Endodermal cell (in vitro differentiated cells): ENCODE measurements at regions not wholly inside any gene's neighbourhood (a gene's known extent, or its start where the extent isn't known, plus 50 kb on each side); places are given as distances from the start of the nearest gene placed in this dataset.

Experiments used
- DNase-seq: peaks from one replicate; pipeline ENCODE4 v3.0.0-alpha.2; 2017
- H3K27ac ChIP-seq: 2 replicates; pipeline ENCODE4 v1.5.1; 2013; ENCODE audit warnings: mild to moderate bottlenecking, low read depth, low read length, moderate library complexity
- H3K27me3 ChIP-seq: 2 replicates; pipeline ENCODE4 v1.6.1; 2013; ENCODE audit warnings: mild to moderate bottlenecking, low read length, moderate library complexity; ENCODE audit not compliant: insufficient read depth, control insufficient read depth, poor library complexity, severe bottlenecking
- H3K36me3 ChIP-seq: 2 replicates; pipeline ENCODE4 v1.7.0; 2013; ENCODE audit warnings: mild to moderate bottlenecking, low read length, moderate library complexity; ENCODE audit not compliant: control insufficient read depth, insufficient read depth
- H3K4me1 ChIP-seq: one replicate; pipeline ENCODE4 v1.7.0; 2013; ENCODE audit warnings: low read length; ENCODE audit not compliant: control insufficient read depth, insufficient read depth
- H3K4me3 ChIP-seq: 2 replicates; pipeline ENCODE4 v1.5.1; 2013; ENCODE audit warnings: mild to moderate bottlenecking, low read length, moderate library complexity
- H3K9ac ChIP-seq: 2 replicates; pipeline ENCODE4 v1.6.1; 2013; ENCODE audit warnings: mild to moderate bottlenecking, low read length, moderate library complexity; ENCODE audit not compliant: poor library complexity, severe bottlenecking; ENCODE audit errors: extremely low read depth
- H3K9me3 ChIP-seq: 2 replicates; pipeline ENCODE4 v1.6.1; 2013; ENCODE audit warnings: mild to moderate bottlenecking, low read length, moderate library complexity; ENCODE audit not compliant: control insufficient read depth
- H3K27ac Mint-ChIP-seq: 2 replicates; pipeline ENCODE4 v1.8.0; 2020; ENCODE audit warnings: mixed read lengths
- H3K27me3 Mint-ChIP-seq: 2 replicates; pipeline ENCODE4 v1.8.0; 2021; ENCODE audit warnings: mild to moderate bottlenecking, mixed read lengths; ENCODE audit not compliant: insufficient read depth
- H3K36me3 Mint-ChIP-seq: 2 replicates; pipeline ENCODE4 v1.8.0; 2020; ENCODE audit warnings: low read depth, mixed read lengths
- H3K4me1 Mint-ChIP-seq: 2 replicates; pipeline ENCODE4 v1.8.0; 2020; ENCODE audit warnings: mixed read lengths
- H3K4me3 Mint-ChIP-seq: 2 replicates; pipeline ENCODE4 v1.8.0; 2020; ENCODE audit warnings: mild to moderate bottlenecking, moderate library complexity, mixed read lengths
- H3K9me3 Mint-ChIP-seq: 2 replicates; pipeline ENCODE4 v1.8.0; 2020; ENCODE audit warnings: mild to moderate bottlenecking, mixed read lengths
- WGBS, 2 experiments: methylation state at CpG; one replicate each; pipeline versions ENCODE4 v1.1.5 to v1.1.7; 2013; ENCODE audit warnings: missing lambda C conversion rate in 2 of 2, mixed read lengths in 1 of 2; ENCODE audit not compliant: insufficient coverage in 1 of 2, insufficient read length in 1 of 2; 5-methylcytosine and 5-hydroxymethylcytosine counted together
- TF ChIP-seq, protein P1 (sequence below): fragments of 200-600 bp; sonication (generic); conservative IDR thresholded peaks from 2 replicates; pipeline ENCODE4 v1.5.0; 2021; ENCODE audit warnings: antibody characterized with exemption, mild to moderate bottlenecking

DNA sequence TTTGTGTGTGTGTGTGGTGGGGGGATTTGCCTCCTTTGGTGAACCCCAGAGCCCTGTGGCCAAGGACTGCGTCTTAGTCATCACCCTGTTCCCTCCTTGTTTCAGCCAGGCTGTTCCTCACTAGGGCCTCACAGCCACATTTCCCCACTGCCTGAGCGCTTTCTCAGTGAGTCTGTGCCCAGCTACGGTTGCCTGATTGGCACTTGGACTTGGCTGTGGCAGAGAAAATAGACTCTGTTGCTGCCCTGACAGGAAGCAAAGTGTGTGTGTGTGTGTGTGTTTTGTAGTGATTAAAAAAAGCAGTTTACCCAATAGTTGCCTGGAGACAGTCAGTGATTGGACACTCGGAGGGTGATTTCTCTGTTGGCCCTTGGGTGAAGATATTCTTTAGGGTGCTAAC lies 113.0 kb downstream of the UCHL1 start:
- H3K9me3 Mint-ChIP-seq, result no peaks in the 10 kb centered on the region
- no peaks in the 10 kb centered on the region for H3K36me3 Mint-ChIP-seq
- peaks cover 87% of the 10 kb centered on the region for H3K27me3 Mint-ChIP-seq
- no peaks in the 10 kb centered on the region for H3K4me1 ChIP-seq
- no peak overlapping the region for H3K4me3 ChIP-seq
- TF ChIP-seq, protein P1, sequence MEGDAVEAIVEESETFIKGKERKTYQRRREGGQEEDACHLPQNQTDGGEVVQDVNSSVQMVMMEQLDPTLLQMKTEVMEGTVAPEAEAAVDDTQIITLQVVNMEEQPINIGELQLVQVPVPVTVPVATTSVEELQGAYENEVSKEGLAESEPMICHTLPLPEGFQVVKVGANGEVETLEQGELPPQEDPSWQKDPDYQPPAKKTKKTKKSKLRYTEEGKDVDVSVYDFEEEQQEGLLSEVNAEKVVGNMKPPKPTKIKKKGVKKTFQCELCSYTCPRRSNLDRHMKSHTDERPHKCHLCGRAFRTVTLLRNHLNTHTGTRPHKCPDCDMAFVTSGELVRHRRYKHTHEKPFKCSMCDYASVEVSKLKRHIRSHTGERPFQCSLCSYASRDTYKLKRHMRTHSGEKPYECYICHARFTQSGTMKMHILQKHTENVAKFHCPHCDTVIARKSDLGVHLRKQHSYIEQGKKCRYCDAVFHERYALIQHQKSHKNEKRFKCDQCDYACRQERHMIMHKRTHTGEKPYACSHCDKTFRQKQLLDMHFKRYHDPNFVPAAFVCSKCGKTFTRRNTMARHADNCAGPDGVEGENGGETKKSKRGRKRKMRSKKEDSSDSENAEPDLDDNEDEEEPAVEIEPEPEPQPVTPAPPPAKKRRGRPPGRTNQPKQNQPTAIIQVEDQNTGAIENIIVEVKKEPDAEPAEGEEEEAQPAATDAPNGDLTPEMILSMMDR, result no peak
- H3K27ac ChIP-seq, result no peak overlapping the region
- no peak overlapping the region for H3K9ac ChIP-seq
- no peak overlapping the region for H3K4me3 Mint-ChIP-seq
- DNase-seq, result no peak
- no peaks in the 10 kb centered on the region for H3K36me3 ChIP-seq
- no peaks in the 10 kb centered on the region for H3K9me3 ChIP-seq
- WGBS, 2 experiments, result 89% methylated on average over 4 of the region's 4 CpGs; no CpG with 5 or more reads in 1 of the 2 experiments
- H3K27ac Mint-ChIP-seq, result no peak overlapping the region
- no peaks in the 10 kb centered on the region for H3K4me1 Mint-ChIP-seq
- peaks cover 9% of the 10 kb centered on the region for H3K27me3 ChIP-seq

DNA sequence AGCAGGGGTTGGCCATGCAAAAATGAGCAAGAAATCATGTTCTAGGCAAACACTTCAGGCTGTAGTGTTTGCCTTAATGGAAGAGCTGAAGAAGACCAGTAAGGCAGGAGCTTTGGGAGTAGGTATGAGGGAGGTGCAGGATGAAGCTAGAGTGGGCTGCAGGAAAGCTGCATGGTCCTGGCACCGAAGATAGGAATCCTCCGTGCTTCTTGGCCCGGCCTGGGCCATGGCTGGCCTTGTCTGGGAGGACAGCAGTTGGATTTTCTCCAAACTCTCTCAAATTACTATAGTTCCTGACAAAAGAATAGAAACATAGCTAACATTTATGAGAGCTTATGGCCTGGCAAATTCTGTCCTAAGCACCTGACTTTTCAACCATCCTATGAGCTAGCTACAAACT lies 116.5 kb downstream of the UCHL1 start:
- H3K4me1 ChIP-seq, result no peaks in the 10 kb centered on the region
- H3K9me3 ChIP-seq, result no peaks in the 10 kb centered on the region
- H3K4me3 ChIP-seq, result no peak overlapping the region
- Mint-ChIP-seq H3K27ac (no peak overlapping the region), H3K36me3 (no peaks in the 10 kb centered on the region), H3K27me3 (peaks cover 87% of the 10 kb centered on the region), H3K9me3 (no peaks in the 10 kb centered on the region), H3K4me3 (no peak overlapping the region), H3K4me1 (no peaks in the 10 kb centered on the region)
- H3K36me3 ChIP-seq, result no peaks in the 10 kb centered on the region
- H3K27ac ChIP-seq, result no peak overlapping the region
- H3K27me3 ChIP-seq, result no peaks in the 10 kb centered on the region
- TF ChIP-seq, protein P1, result no peak
- no peak for DNase-seq
- WGBS, 2 experiments, result 94 to 97% methylated on average over 3 of the region's 3 CpGs
- H3K9ac ChIP-seq, result no peak overlapping the region

DNA sequence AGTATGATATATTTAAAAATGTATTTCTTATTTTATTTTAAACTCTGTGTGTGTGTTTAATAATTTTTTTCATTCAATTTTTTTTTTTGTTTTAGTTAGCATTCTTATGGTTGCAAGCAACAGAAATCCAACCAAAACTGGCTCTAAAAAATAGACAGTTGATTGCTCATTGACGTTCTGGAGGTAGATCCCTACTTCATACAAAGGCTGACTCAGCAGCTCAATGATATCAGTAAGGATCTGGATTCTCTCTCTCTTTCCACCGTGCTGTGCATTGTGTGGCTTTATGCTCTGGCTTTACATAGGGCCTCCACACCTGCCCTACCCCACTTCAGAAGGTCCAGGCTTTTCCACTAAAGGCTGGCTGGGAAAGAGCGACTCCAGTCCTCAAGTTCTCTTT lies 117.8 kb downstream of the UCHL1 start:
- no peak for DNase-seq
- Mint-ChIP-seq H3K4me3 (no peak overlapping the region), H3K27me3 (peaks cover 86% of the 10 kb centered on the region), H3K27ac (no peak overlapping the region), H3K36me3 (no peaks in the 10 kb centered on the region), H3K9me3 (peaks cover 10% of the 10 kb centered on the region), H3K4me1 (no peaks in the 10 kb centered on the region)
- H3K27me3 ChIP-seq, result no peaks in the 10 kb centered on the region
- no peaks in the 10 kb centered on the region for H3K4me1 ChIP-seq
- H3K9ac ChIP-seq, result no peak overlapping the region
- H3K36me3 ChIP-seq, result no peaks in the 10 kb centered on the region
- H3K4me3 ChIP-seq, result no peak overlapping the region
- H3K9me3 ChIP-seq, result peaks cover 11% of the 10 kb centered on the region
- 64 to 80% methylated on average over 2 to 3 of the region's 3 CpGs for WGBS, 2 experiments
- no peak overlapping the region for H3K27ac ChIP-seq
- TF ChIP-seq, protein P1, result no peak
